IMR-90 (cell line): ENCODE measurements at regions not wholly inside any gene's neighbourhood (a gene's known extent, or its start where the extent isn't known, plus 50 kb on each side); places are given as distances from the start of the nearest gene placed in this dataset.

Source experiments
- CEBPB ChIP-seq: IDR thresholded peaks from 2 replicates; pipeline ENCODE4 v1.6.1; 2012; ENCODE audit warnings: low read depth, low read length, improper control_type of control experiment
- CTCF ChIP-seq: conservative IDR thresholded peaks from 2 replicates; pipeline ENCODE4 v1.5.1; 2012; ENCODE audit warnings: mild to moderate bottlenecking, low read depth, low read length, improper control_type of control experiment
- ELK1 ChIP-seq: fragments of 150-350 bp; IDR thresholded peaks from 2 replicates; pipeline ENCODE4 v1.6.1; 2016; ENCODE audit warnings: low read depth, mild to moderate bottlenecking, low read length, moderate library complexity, borderline replicate concordance
- POLR2A ChIP-seq: IDR thresholded peaks from 2 replicates; pipeline ENCODE4 v1.6.1; 2012; ENCODE audit warnings: mild to moderate bottlenecking, low read depth, low read length
- RAD21 ChIP-seq: IDR thresholded peaks from 2 replicates; pipeline ENCODE4 v1.6.1; 2012; ENCODE audit warnings: low read length, improper control_type of control experiment
- SMC3 ChIP-seq: fragments of 150-350 bp; IDR thresholded peaks from 2 replicates; pipeline ENCODE4 v1.6.1; 2016; ENCODE audit warnings: low read depth, mild to moderate bottlenecking, antibody characterized with exemption, low read length, moderate library complexity

DNA sequence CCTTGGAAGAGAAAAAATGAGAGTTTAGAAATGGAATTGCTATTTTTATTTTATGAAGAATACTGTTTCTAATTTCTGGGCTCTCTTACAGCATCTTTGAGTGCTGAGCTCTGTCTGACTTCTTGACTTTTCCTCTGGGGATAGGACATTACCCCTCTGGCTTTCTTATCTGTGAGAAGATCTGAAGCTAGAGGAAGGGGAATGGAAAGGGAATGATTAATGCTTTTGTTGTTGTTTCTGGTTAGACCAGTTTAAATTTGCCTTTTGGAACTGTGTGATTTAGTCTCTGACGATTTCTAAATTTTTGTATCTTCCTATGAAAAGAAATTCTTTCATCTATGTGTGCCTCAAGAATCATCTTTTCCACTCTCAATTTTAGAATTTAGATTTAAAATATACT, 811.4 kb downstream of the REEP3 start:
- TF ChIP-seq CTCF (no peak), RAD21 (no peak), SMC3 (no peak), POLR2A (no peak), ELK1 (no peak), CEBPB (no peak)
